NT2/D1 (cell line): ENCODE measurements at regions not wholly inside any gene's neighbourhood (a gene's known extent, or its start where the extent isn't known, plus 50 kb on each side); places are given as distances from the start of the nearest gene placed in this dataset.

Experiments used
- SUZ12 ChIP-seq: IDR thresholded peaks from 2 replicates; pipeline ENCODE4 v1.6.1; 2011; ENCODE audit not compliant: insufficient read length, insufficient read depth; ENCODE audit errors: extremely low read depth
- YY1 ChIP-seq: IDR thresholded peaks from 2 replicates; pipeline ENCODE4 v1.6.1; 2011; ENCODE audit not compliant: insufficient read length, insufficient read depth
- ZNF274 ChIP-seq: IDR thresholded peaks from 2 replicates; pipeline ENCODE4 v1.6.1; 2011; ENCODE audit warnings: mild to moderate bottlenecking, low read depth, low read length

- TF ChIP-seq SUZ12 (no peak), YY1 (no peak), ZNF274 (no peak)
Measured at GRCh38 chr10:130954326-130954905, 357.1 kb downstream of the TCERG1L start.
